ENCODE measurements at regions not wholly inside any gene's neighbourhood (a gene's known extent, or its start where the extent isn't known, plus 50 kb on each side); places are given as distances from the start of the nearest gene placed in this dataset.

- DNase-seq (ENCODE audit: low read depth): no peak
These were observed 192.5 kb downstream of the HLX start for GRCh38 chr1:221071777-221072176.

GRCh38 chr1:221072214-221072613 lies 193.0 kb downstream of the HLX start:
- no peak for DNase-seq (ENCODE audit: low read depth)

- no peak for DNase-seq (ENCODE audit: low read depth)
These were observed 195.1 kb downstream of the HLX start for GRCh38 chr1:221074332-221074731.

- DNase-seq (ENCODE audit: low read depth): no peak
These were observed 196.7 kb downstream of the HLX start for GRCh38 chr1:221075911-221076310.

DNA sequence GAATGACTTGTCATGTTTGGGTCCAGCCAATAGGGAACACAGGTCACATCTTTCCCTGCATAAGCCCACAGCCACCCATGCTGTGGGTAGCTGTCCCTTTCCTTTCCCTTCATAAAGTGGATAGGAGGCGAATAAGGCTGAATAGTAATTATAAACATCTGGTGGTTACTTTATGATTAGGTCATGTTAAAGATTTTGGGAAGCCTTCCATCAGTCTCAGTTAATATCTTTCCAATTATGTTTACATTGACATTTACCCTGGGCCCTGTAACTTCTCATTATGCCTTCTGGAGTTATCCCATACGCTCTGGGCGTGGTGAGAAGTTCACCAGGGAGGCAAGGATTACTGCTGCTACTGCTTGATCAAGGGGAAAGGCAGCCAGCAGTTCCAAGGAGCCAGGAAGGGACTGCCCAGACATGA lies 197.2 kb downstream of the HLX start:
- no peak for DNase-seq (ENCODE audit: low read depth)

DNA sequence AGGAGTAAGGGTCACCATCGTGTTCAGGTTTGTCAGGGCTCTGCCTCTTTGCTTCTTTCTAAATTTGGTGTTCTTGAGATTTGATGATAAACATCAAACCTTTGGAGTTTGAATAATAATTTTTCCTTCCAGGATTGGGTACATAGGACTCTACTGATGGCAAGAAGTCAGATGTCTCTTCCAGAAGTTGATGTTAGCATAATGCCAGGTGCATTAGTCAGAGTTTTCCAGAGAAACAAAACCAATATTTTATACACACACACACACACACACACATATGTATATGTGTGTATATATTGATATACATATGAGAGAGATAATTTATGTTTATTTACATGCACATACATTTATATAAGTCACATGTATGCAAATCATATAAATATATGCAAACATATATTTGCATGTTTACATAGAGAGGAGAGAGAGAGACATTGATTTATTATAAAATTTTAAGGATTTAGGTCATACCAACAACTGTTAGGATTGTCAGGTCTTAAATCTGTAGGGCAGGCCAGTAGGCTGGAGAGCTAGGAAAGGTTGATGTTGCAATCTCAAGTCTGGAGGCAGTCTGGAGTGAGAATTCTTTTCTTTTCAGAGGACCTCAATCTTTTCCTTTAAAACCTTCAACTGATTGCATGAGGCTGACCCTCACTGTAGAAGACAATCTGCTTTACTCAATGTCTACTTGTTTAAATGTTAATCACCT lies 199.2 kb downstream of the HLX start:
- DNase-seq (ENCODE audit: low read depth): no peak

- no peak for DNase-seq (ENCODE audit: low read depth)
These were observed 204.7 kb downstream of the HLX start for GRCh38 chr1:221083902-221084301.

GRCh38 chr1:221084681-221085080 lies 205.4 kb downstream of the HLX start:
- no peak for DNase-seq (ENCODE audit: low read depth)

GRCh38 chr1:221085701-221086375 lies 206.6 kb downstream of the HLX start:
- no peak for DNase-seq (ENCODE audit: low read depth)

DNA sequence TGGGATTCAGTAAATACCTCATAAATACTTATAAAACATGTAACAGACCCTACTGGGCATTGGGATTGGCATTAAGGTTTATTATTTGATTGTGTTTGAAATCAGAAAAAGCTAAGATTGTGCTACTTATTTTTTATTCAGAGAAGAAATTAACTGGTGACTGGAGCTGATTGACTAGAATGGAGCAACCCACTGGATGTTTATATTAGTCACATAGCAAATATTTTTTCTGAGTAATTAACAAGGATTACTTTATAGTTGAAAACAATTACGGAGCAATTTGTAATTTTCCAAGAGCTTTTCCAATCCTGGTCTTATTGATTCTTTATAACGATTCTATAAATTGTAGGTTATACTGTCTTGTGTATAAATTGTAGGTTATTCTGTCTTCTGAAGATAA lies 208.7 kb downstream of the HLX start:
- DNase-seq (ENCODE audit: low read depth): no peak

DNA sequence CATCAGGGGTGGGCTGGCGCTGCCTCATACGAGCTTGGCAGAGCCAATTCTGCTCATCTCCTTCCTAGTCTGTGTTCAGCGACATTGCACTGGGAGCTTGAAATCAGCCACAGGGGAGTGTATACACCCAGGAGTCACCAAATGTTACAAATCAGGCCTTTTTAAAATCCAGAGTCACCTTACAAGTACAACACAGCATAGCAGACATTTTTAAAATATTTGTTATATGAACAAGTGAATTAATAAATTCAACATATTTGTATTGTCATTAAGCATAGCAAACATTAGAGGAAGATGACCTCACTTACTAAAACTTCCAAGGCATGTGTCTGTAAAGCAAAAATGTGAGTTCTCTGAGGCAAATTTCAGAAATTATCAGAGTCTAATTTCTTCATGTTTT lies 210.0 kb downstream of the HLX start:
- DNase-seq (ENCODE audit: low read depth): no peak

DNA sequence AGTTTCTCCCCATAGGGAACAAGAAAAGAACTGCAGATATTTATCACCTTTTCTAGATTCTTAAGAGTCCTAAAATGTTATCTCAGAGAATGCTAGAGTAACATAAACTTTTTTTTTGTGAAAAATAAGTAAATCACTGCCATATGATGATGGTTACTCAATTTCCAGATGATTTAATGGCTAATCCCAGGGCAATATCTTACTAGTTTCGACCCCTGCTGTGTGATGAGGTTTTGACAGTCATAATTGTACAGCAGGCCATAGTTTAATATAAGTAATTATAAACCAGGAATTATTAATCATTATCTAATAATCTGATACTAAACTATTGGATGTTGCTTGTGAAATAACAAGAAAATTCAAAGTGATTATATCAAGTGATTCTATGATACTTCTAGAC lies 210.6 kb downstream of the HLX start:
- DNase-seq (ENCODE audit: low read depth): no peak

DNA sequence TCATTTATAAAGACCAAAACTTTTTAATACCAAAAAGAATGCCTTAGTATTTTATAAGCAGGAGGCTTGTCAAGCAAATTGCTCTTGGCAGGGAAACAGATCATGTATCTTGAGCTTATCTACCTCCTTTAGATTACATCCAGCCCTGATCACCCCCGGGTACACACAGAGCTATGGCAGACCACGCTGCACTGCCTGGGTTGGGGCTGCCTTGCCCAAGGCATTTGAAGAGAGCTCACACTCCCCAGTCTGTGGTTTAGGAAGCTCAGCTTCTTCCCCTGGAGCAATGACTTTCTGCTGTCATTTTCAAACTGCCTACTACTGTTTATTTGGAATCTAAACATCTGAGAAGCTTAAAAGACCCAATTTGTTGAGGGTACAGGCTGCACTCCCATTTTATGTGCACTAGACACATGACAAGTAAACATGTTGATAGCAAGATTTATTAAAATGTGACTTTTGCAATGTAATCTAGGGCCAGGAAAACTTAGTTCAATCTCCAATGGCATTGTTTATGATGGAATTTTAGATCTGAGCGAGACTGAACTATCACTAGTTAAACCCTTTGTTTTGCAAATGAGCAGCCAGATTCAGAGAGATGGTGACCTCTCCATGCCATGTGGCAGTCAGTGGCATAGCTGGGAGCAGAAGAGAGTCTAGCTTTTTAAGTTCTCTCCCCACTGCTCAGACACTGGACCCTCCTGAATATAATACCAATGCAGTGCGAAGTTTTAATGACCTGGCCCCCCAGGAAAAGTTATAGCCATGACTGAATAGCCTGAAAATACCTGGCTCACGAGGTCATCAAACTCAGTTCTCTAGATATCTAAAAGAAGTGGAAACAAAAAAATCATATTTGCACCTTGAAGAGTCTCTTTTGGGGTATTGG lies 214.9 kb downstream of the HLX start:
- DNase-seq (ENCODE audit: low read depth): no peak

DNA sequence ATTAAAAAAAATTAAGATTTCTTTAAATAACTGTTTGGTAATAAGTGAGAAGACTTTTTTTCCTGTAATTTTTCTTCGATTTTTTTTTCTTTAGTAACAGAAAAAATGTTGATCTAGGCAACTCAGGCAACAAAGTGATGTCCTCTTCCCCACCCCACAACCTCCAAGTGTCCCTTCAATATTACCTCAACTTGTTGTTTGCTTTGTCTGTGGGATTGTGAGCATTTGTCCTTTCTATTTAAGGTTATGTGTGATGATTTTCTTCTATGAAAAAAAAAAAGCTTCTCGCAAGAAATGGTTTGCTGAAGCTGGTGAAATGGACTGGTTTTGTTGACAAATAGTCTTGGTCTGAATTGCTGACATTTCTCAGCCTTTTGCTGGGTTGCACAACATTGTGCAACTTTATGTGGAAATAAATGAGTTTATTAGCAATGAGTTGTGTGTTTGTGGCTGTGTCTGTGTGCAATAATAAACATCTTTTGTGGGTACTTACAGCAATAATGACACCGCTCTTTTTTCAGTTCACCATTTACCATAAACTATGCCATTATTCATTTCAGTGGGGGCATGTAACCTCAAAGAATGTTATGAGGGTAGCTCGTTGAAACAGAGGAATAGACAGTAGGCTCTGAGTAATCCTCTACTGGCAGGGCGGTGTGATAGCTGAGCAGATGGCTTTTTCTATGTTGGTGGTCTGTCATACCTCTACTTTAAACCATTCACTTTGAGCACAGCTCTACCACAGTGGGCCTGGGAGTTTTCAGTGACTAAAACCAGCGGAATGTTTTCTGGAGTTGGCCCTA lies 218.4 kb downstream of the HLX start:
- no peak for DNase-seq (ENCODE audit: low read depth)

- no peak for DNase-seq (ENCODE audit: low read depth)
These were observed 219.5 kb downstream of the HLX start for GRCh38 chr1:221098471-221099405.

- no peak for DNase-seq (ENCODE audit: low read depth)
These were observed 220.7 kb downstream of the HLX start for GRCh38 chr1:221099747-221100595.

DNA sequence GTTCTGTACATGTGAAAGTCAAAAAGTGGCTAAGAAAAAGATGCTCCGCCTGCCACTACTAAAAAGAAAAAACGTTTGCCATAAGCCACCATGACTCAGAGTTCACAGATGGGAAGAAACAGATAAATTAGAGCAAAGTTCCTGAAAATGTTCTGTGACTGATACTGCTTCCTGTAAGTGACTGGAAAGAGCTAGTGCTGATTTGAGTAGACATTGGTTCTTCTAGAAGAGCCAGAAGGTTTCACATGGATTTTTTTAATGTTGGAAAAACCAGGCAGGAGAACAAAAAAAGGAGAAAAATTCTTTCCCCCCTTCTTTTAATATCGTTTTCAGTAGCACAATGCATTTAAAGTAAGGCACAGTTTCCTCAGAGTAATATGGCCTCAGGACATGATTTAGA lies 221.4 kb downstream of the HLX start:
- DNase-seq (ENCODE audit: low read depth): no peak

- no peak for DNase-seq (ENCODE audit: low read depth)
These were observed 222.8 kb downstream of the HLX start for GRCh38 chr1:221101807-221102605.

DNA sequence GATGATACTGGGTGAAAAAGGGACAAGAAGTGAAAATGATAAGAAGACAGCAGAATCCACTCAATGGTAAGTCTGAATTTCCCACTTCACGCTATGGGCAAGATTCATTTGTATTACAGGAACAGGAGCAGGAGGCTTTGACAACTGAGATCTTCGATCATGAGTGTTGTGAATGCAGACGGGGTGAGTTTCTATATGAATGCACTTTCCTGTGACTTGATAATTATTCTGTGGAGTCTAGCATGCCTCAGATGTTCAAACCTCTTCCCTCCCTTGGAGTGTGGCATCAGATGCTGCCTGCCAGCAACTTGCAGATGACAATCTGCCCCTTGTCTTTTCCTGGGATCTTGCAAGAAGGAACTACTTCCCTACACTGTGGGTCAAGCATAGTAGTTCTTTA lies 225.4 kb downstream of the HLX start:
- DNase-seq (ENCODE audit: low read depth): no peak
